PFSK-1 (cell line): ENCODE measurements at regions not wholly inside any gene's neighbourhood (a gene's known extent, or its start where the extent isn't known, plus 50 kb on each side); places are given as distances from the start of the nearest gene placed in this dataset.

ENCODE experiments used
- FOXP2 ChIP-seq: optimal IDR thresholded peaks from 2 replicates; pipeline ENCODE3; 2011; ENCODE audit warnings: borderline replicate concordance, control low read depth, inconsistent platforms; ENCODE audit not compliant: insufficient read depth; ENCODE audit errors: extremely low read length, extremely low read depth
- POLR2AphosphoS5 ChIP-seq: IDR thresholded peaks from 2 replicates; pipeline ENCODE4 v1.6.1; 2012; ENCODE audit warnings: low read depth, mild to moderate bottlenecking, control low read depth, low read length, moderate library complexity
- SIN3A ChIP-seq: IDR thresholded peaks from 2 replicates; pipeline ENCODE4 v1.6.1; 2012; ENCODE audit warnings: mild to moderate bottlenecking, low read length, moderate library complexity, borderline replicate concordance; ENCODE audit not compliant: insufficient read depth
- TAF1 ChIP-seq: IDR thresholded peaks from 2 replicates; pipeline ENCODE4 v1.6.1; 2012; ENCODE audit warnings: low read length, control low read depth, borderline replicate concordance; ENCODE audit not compliant: insufficient read depth
- TF ChIP-seq, protein P1 (sequence below), 2 experiments: IDR thresholded peaks; 2 replicates each; pipeline versions ENCODE4 v1.6.1 to v1.8.0; 2011 to 2012; ENCODE audit warnings: low read depth in 2 of 2, low read length in 2 of 2, control low read depth in 1 of 2, inconsistent platforms in 1 of 2, mild to moderate bottlenecking in 1 of 2, moderate library complexity in 1 of 2; ENCODE audit not compliant: insufficient read depth in 1 of 2

- TF ChIP-seq POLR2AphosphoS5 (no peak), FOXP2 (no peak), SIN3A (no peak), TAF1 (no peak)
- TF ChIP-seq, protein P1, sequence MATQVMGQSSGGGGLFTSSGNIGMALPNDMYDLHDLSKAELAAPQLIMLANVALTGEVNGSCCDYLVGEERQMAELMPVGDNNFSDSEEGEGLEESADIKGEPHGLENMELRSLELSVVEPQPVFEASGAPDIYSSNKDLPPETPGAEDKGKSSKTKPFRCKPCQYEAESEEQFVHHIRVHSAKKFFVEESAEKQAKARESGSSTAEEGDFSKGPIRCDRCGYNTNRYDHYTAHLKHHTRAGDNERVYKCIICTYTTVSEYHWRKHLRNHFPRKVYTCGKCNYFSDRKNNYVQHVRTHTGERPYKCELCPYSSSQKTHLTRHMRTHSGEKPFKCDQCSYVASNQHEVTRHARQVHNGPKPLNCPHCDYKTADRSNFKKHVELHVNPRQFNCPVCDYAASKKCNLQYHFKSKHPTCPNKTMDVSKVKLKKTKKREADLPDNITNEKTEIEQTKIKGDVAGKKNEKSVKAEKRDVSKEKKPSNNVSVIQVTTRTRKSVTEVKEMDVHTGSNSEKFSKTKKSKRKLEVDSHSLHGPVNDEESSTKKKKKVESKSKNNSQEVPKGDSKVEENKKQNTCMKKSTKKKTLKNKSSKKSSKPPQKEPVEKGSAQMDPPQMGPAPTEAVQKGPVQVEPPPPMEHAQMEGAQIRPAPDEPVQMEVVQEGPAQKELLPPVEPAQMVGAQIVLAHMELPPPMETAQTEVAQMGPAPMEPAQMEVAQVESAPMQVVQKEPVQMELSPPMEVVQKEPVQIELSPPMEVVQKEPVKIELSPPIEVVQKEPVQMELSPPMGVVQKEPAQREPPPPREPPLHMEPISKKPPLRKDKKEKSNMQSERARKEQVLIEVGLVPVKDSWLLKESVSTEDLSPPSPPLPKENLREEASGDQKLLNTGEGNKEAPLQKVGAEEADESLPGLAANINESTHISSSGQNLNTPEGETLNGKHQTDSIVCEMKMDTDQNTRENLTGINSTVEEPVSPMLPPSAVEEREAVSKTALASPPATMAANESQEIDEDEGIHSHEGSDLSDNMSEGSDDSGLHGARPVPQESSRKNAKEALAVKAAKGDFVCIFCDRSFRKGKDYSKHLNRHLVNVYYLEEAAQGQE (IDR thresholded peaks at IDR 0.05; ENCODE audit: insufficient read depth in 1 of 2, low read depth in 2 of 2, low read length in 2 of 2): no peak
These were observed 107.2 kb upstream of the KCNH7 start for GRCh38 chr2:162945785-162946184.

- no peak for TF ChIP-seq TAF1
- no peak for TF ChIP-seq POLR2AphosphoS5
- TF ChIP-seq, protein P1 (IDR thresholded peaks at IDR 0.05; ENCODE audit: insufficient read depth in 1 of 2, low read depth in 2 of 2, low read length in 2 of 2): no peak
- no peak for TF ChIP-seq FOXP2
- TF ChIP-seq SIN3A: no peak
These were observed 99.8 kb upstream of the KCNH7 start for GRCh38 chr2:162938387-162938786.

- TF ChIP-seq POLR2AphosphoS5: no peak
- no peak for TF ChIP-seq TAF1
- no peak for TF ChIP-seq FOXP2
- no peak for TF ChIP-seq SIN3A
- TF ChIP-seq, protein P1 (IDR thresholded peaks at IDR 0.05; ENCODE audit: insufficient read depth in 1 of 2, low read depth in 2 of 2, low read length in 2 of 2): no peak
These were observed 95.6 kb upstream of the KCNH7 start for GRCh38 chr2:162934191-162934590.

DNA sequence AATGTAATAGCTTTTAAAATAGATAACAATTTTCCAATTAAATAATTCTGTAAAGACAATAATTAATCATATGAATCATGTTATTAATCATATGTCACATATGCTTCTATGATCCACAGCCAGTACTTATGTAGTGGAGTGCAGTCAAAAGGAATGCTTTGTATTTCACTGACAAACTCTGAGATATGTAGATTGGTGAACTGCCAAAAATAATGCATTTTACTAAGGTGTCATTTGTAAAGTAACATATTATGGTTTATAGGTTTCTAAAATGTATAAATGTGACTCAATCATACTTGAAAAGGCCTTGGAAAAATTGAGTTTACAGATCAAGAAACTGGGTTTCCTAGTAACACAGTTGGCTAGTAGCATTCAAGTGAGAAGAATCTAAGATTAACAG, 93.8 kb upstream of the KCNH7 start:
- TF ChIP-seq SIN3A (no peak), POLR2AphosphoS5 (no peak)
- TF ChIP-seq, protein P1 (IDR thresholded peaks at IDR 0.05; ENCODE audit: insufficient read depth in 1 of 2, low read depth in 2 of 2, low read length in 2 of 2): no peak

- no peak for TF ChIP-seq SIN3A
- TF ChIP-seq TAF1: no peak
- no peak for TF ChIP-seq POLR2AphosphoS5
- TF ChIP-seq, protein P1 (IDR thresholded peaks at IDR 0.05; ENCODE audit: insufficient read depth in 1 of 2, low read depth in 2 of 2, low read length in 2 of 2): no peak
- TF ChIP-seq FOXP2: no peak
These were observed 91.0 kb upstream of the KCNH7 start for GRCh38 chr2:162929571-162929970.
